PC-9 (cell line): ENCODE measurements at regions not wholly inside any gene's neighbourhood (a gene's known extent, or its start where the extent isn't known, plus 50 kb on each side); places are given as distances from the start of the nearest gene placed in this dataset.

ENCODE experiments used
- CTCF ChIP-seq: fragments of 200-600 bp; sonication (generic); conservative IDR thresholded peaks from 2 replicates; pipeline ENCODE4 v1.6.1; 2017; ENCODE audit warnings: mixed run types, antibody characterized with exemption, mild to moderate bottlenecking, moderate library complexity
- EZH2 ChIP-seq: fragments of 200-600 bp; sonication (generic); IDR thresholded peaks from 2 replicates; pipeline ENCODE4 v1.8.0; 2017; ENCODE audit warnings: antibody characterized with exemption, low read depth

- TF ChIP-seq CTCF (no peak), EZH2 (no peak)
Observed at GRCh38 chr9:88816141-88816540, 175.1 kb upstream of the S1PR3 start.
